ENCODE measurements at regions not wholly inside any gene's neighbourhood (a gene's known extent, or its start where the extent isn't known, plus 50 kb on each side); places are given as distances from the start of the nearest gene placed in this dataset.
"Not testable (repeated sequence)": the region's sequence is repeated elsewhere in the genome, so short reads cannot be mapped to it uniquely, and the experiment has no call there.

DNA sequence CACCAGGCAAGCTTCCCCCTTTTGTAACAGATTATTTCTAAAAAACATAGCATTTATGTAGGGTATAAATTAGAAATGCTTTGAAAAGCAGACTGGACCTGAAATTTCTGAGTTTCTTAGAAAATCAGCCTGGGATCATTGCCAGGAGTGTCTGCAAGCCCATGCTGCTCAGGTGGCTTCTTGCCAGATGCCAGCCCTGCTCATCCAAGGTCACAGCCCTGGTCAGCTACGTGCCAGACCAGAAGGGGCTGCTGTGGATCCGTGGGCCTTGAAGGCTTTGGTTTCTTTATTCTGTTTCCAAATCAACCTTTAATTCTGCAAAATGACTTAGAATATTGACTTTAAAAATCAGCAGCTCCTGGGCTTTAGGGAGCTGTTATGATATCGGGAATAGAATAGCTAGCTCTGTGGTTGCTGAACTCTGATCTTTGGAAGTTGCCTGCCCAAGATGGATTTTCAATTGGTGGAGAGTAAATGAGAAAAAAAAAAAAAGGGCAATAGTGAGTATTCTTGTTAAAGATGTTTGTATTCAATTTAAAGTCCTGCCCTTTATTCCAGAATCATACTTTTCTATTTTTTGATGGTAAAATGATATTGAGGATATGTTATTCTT, 370.1 kb upstream of the ONECUT1 start:
- Mint-ChIP-seq H3K27ac (no peak overlapping the region), H3K4me3 (no peak overlapping the region), H3K4me1 (no peaks in the 10 kb centered on the region), H3K27me3 (no peaks in the 10 kb centered on the region), H3K36me3 (ENCODE audit: low read depth) (no peaks in the 10 kb centered on the region)
- H3K9me3 ChIP-seq (ENCODE audit: control insufficient read depth, low read length, poor library complexity, severe bottlenecking) = no peaks in the 10 kb centered on the region
- no peak for ATAC-seq
- no peak for DNase-seq

DNA sequence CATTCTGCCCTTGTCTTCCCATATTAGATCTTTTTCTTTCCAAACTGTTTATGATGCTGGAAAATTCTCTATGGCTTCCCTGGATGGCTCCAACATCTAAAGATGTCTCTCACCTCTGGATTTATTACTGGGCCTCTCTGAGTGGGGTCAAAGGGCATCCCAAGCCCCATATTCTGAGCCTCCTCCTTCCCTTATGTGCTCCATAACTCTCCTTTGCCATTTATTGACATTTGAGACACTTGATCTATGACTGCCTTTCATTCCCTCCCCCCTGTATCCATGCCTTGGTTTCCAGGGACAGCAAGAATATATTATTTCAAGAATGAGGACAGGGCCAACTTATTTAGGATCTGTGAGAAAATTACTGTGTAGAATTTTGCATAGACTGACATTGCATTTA, 369.3 kb upstream of the ONECUT1 start:
- H3K36me3 Mint-ChIP-seq (ENCODE audit: low read depth) = no peaks in the 10 kb centered on the region
- no peaks in the 10 kb centered on the region for H3K27me3 Mint-ChIP-seq
- no peak for ATAC-seq
- DNase-seq = no peak
- H3K9me3 ChIP-seq (ENCODE audit: control insufficient read depth, low read length, poor library complexity, severe bottlenecking) = no peaks in the 10 kb centered on the region
- H3K27ac Mint-ChIP-seq = no peak overlapping the region
- no peaks in the 10 kb centered on the region for H3K4me1 Mint-ChIP-seq
- H3K4me3 Mint-ChIP-seq = no peak overlapping the region

DNA sequence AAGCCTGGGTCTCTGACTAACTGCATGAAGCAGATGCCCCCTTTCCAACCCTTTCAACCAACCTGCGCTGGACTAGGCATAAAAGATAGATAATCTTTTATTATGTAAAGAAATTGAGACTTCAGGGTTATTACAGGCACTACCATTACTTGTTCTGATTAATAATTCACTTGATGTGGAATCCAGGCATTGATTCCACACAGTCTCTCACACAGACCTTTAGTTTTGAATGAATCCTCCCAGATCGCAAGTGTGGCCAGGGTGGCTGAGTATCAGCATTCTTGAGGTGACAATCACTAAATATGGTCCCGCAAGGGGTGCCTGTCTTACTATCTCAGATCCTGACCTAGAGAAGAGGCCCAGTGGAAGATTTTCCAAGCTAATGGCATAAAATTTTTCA, 368.9 kb upstream of the ONECUT1 start:
- DNase-seq = no peak
- H3K27ac Mint-ChIP-seq = no peak overlapping the region
- ATAC-seq = no peak

DNA sequence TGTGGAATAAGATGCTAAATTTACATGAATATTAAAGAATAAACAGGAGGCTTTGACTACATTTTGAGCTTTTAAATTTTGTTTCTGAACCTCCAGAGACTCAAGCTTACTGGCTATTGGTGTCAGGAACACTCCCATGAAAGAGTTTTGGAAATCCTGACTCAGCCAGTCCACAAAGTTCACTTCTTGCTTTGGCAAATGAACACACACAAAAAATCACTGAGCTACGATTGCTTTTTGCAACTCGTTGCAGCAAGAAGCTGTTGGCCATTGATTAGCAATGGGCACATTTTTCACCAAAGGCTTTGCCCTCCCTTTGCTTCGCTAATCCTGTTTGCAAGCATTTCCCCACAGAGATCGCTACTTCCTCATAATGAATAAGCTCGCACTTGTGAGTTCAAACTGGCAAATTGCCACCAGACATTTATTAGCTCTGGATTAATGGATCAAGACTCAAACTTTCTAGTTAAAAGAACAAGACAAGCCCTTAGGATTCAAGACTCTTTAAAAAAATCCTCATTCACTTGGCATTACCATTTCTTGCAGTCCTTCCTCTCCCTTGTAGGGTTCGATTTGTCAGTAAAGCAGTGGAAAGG, 343.2 kb upstream of the ONECUT1 start:
- no peaks in the 10 kb centered on the region for H3K9me3 ChIP-seq (ENCODE audit: control insufficient read depth, low read length, poor library complexity, severe bottlenecking)
- no peak overlapping the region for H3K4me3 Mint-ChIP-seq
- no peaks in the 10 kb centered on the region for H3K4me1 Mint-ChIP-seq
- no peak overlapping the region for H3K27ac Mint-ChIP-seq
- DNase-seq = no peak
- no peaks in the 10 kb centered on the region for H3K27me3 Mint-ChIP-seq
- ATAC-seq = no peak
- no peaks in the 10 kb centered on the region for H3K36me3 Mint-ChIP-seq (ENCODE audit: low read depth)

More for the DNA sequence above, 368.9 kb upstream of the ONECUT1 start:
- Mint-ChIP-seq H3K4me1 (no peaks in the 10 kb centered on the region), H3K36me3 (ENCODE audit: low read depth) (no peaks in the 10 kb centered on the region), H3K4me3 (no peak overlapping the region), H3K27me3 (no peaks in the 10 kb centered on the region)
- H3K9me3 ChIP-seq (ENCODE audit: control insufficient read depth, low read length, poor library complexity, severe bottlenecking) = no peaks in the 10 kb centered on the region

DNA sequence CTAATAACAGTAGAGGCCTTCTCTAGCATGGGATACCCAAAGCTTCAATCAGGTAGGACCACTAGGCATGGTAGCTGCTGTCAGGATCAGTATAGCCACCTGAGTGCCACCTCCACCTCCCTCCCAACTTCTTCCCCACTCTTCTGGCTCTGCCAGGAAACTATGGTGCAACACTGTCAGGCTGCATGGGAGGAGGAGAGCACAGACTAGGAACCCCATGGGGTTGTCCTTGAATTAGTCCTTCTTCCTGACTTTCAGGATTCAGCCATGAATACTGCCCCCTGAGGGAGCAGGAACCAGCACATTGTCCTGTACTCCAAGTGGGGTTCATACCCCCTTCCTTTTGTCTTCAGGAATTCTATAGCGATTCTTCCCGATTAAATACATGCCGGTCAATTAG, 340.8 kb upstream of the ONECUT1 start:
- DNase-seq (no peak), ATAC-seq (no peak)
- H3K27ac Mint-ChIP-seq = no peak overlapping the region
- no peaks in the 10 kb centered on the region for H3K9me3 ChIP-seq (ENCODE audit: control insufficient read depth, low read length, poor library complexity, severe bottlenecking)
- H3K36me3 Mint-ChIP-seq (ENCODE audit: low read depth) = no peaks in the 10 kb centered on the region
- H3K4me1 Mint-ChIP-seq = no peaks in the 10 kb centered on the region
- H3K27me3 Mint-ChIP-seq = peaks cover 3% of the 10 kb centered on the region
- H3K4me3 Mint-ChIP-seq = no peak overlapping the region

DNA sequence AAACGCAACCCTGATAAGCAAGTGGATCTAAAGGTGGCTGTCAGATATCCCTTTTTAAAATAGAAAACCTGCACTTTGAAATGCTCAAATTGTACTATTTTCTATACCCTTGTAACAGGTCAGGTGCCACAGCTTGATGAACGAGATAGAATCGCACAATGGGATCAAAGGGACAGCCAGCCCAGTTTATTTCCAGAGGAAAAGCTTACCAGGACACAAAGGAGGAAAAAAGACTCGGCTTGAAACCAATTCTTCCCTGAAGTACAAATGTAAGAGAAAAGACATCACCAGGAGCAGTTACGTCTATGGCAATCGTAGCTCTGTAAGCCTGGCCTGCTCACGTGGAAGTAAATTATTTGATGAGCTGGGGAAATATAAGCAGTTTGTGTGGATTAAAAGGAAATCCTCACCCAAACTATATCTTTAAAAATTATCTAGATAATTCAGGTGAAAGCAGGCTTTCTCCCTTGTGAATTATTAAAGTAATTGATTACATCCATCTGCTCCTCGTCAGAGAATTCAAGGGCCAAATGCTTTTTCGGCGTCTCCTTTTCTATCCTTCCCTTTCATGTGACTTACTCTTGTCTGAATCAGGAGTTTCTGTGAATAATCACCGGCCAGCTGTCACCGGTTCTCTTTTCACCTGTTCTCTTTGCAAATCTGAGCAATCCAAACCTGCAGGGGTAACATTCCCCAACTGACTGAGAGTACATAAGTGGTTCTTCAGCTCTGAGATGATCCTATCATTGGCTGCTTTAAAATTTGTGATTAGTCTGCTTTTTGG, 339.2 kb upstream of the ONECUT1 start:
- H3K27me3 Mint-ChIP-seq = peaks cover 5% of the 10 kb centered on the region
- no peak overlapping the region for H3K4me3 Mint-ChIP-seq
- DNase-seq (no peak), ATAC-seq (no peak)
- no peaks in the 10 kb centered on the region for H3K36me3 Mint-ChIP-seq (ENCODE audit: low read depth)
- H3K4me1 Mint-ChIP-seq = no peaks in the 10 kb centered on the region
- H3K27ac Mint-ChIP-seq = no peak overlapping the region
- H3K9me3 ChIP-seq (ENCODE audit: control insufficient read depth, low read length, poor library complexity, severe bottlenecking) = no peaks in the 10 kb centered on the region

DNA sequence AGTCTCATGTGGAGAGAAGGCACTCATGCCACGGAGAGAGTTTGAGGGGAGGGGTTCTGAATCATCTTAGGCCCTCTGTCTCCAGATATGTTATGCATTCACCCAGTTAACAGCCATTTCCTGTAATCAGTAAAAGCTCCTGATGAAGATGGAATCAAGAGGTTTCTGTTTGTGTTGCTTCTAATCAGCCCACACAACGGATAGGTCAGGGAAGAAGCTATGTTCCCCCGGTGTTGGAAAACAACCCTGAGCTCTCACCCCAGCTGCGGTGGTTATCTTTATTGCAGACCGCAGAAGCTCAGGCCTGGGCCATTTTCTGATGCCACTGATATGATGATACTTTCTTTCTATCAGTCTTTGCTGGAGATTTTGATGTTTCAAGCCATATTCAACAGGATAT, 338.5 kb upstream of the ONECUT1 start:
- H3K4me3 Mint-ChIP-seq = no peak overlapping the region
- DNase-seq (no peak), ATAC-seq (no peak)
- H3K9me3 ChIP-seq (ENCODE audit: control insufficient read depth, low read length, poor library complexity, severe bottlenecking) = no peaks in the 10 kb centered on the region
- peaks cover 5% of the 10 kb centered on the region for H3K27me3 Mint-ChIP-seq
- no peaks in the 10 kb centered on the region for H3K36me3 Mint-ChIP-seq (ENCODE audit: low read depth)
- no peak overlapping the region for H3K27ac Mint-ChIP-seq
- no peaks in the 10 kb centered on the region for H3K4me1 Mint-ChIP-seq

DNA sequence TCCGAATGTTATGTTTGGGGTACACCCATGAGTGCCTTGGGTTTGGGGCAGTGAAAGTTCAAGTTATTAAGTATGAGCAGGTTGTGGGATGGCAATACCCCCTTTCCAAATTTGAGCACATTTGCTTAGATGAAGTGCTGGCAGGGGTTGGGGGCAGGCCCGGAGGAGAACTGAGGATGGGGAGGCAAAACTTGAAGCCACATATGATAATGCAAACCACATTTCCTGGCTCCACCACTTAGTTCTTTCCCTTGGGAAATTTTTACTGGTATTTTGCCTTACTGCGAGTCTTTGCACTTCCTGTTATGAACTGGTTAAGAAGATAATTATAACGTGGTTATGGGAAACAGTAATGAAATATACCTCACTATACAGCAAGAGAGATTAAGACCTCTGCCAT, 336.0 kb upstream of the ONECUT1 start:
- peaks cover 3% of the 10 kb centered on the region for H3K9me3 ChIP-seq (ENCODE audit: control insufficient read depth, low read length, poor library complexity, severe bottlenecking)
- Mint-ChIP-seq H3K4me1 (no peaks in the 10 kb centered on the region), H3K36me3 (ENCODE audit: low read depth) (no peaks in the 10 kb centered on the region), H3K4me3 (no peak overlapping the region), H3K27me3 (peaks cover 5% of the 10 kb centered on the region), H3K27ac (no peak overlapping the region)
- ATAC-seq (no peak), DNase-seq (no peak)

DNA sequence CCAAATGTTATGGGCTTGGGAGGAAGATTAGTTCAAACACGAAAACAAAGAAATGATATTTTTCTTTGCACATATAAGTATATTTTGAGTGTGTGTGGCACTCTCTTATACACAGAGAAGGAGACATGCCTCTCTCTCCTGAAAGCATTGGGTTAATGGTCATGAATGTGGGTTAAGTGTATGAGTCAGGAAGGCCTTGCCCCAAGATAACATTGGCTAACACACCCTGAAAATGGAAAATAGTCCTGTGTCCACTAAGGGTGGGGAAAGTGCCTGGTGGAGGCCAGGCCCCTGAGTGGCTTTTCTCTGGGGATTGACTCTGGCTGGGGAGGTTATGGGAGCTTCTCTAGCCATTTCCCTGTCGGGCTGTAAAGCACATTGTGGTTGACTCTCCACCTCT, 332.7 kb upstream of the ONECUT1 start:
- H3K4me1 Mint-ChIP-seq = no peaks in the 10 kb centered on the region
- H3K27ac Mint-ChIP-seq = no peak overlapping the region
- no peak overlapping the region for H3K4me3 Mint-ChIP-seq
- no peaks in the 10 kb centered on the region for H3K36me3 Mint-ChIP-seq (ENCODE audit: low read depth)
- peaks cover 3% of the 10 kb centered on the region for H3K9me3 ChIP-seq (ENCODE audit: control insufficient read depth, low read length, poor library complexity, severe bottlenecking)
- ATAC-seq (no peak), DNase-seq (no peak)
- peaks cover 5% of the 10 kb centered on the region for H3K27me3 Mint-ChIP-seq

DNA sequence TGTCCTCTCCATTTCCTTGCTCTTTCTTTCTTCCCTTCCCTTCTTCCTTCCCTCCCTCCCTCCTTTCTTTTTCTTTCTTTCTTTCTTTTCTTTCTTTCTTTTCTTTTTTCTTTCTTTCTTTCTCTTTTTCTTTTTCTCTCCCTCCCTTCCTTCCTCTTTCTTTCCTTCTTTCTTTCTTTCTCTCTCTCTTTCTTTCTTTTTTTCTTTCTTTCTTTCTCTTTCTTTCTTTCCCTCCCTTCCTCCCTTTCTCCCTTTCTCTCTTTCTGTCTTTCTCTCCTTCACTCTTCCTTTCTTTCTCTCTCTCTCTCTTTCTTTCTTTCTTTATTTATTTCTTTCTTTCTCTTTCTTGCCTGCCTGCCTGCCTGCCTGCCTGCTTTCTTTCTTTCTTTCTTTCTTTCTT, 326.8 kb upstream of the ONECUT1 start:
- H3K4me3 Mint-ChIP-seq; H3K27me3 Mint-ChIP-seq; H3K9me3 ChIP-seq (ENCODE audit: control insufficient read depth, low read length, poor library complexity, severe bottlenecking); ATAC-seq; H3K36me3 Mint-ChIP-seq (ENCODE audit: low read depth); H3K27ac Mint-ChIP-seq; DNase-seq; H3K4me1 Mint-ChIP-seq: not testable (repeated sequence)

DNA sequence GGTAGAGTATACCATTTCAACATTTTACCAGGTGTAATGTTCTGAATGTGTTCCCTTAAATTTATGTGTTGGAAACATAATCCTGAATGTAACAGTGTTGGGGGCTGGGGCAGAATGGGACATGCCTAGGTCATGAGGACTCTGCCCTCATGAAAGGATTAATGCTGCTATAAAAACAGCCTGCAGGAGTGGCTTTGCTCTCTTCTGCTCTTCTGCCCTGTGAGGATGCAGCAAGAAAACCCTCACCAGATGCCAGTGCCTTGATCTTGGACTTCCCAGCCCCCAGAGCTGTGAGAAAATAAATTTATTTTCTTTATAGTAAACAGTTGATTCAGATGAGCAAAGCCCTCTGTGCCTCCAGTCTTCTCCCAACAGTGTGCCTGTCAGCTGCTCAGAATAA, 326.0 kb upstream of the ONECUT1 start:
- no peak for ATAC-seq
- Mint-ChIP-seq H3K36me3 (ENCODE audit: low read depth) (no peaks in the 10 kb centered on the region), H3K4me1 (no peaks in the 10 kb centered on the region), H3K27ac (no peak overlapping the region), H3K4me3 (no peak overlapping the region), H3K27me3 (peaks cover 6% of the 10 kb centered on the region)
- no peak for DNase-seq
- no peaks in the 10 kb centered on the region for H3K9me3 ChIP-seq (ENCODE audit: control insufficient read depth, low read length, poor library complexity, severe bottlenecking)

DNA sequence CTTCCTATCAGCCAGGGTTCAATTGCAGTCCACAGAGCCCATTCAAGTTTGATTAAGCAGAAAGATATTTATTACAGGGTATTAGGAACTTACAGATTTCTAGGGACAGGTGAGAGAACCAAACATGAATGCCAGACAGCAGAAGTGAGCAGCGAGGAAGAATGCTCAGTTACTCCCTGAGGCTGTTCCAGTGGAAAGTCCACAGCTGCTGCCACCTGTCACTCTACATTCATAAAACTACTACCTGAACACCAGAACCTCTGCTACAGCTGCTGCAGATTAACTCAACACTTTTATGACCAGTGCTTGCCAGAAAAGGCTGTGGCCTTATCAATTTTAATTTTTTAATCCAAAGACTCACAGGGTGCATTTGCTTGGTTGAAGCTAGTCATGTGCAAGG, 325.4 kb upstream of the ONECUT1 start:
- Mint-ChIP-seq H3K4me3 (no peak overlapping the region), H3K27me3 (peaks cover 8% of the 10 kb centered on the region), H3K4me1 (no peaks in the 10 kb centered on the region), H3K36me3 (ENCODE audit: low read depth) (no peaks in the 10 kb centered on the region), H3K27ac (no peak overlapping the region)
- DNase-seq (no peak), ATAC-seq (no peak)
- H3K9me3 ChIP-seq (ENCODE audit: control insufficient read depth, low read length, poor library complexity, severe bottlenecking) = no peaks in the 10 kb centered on the region

DNA sequence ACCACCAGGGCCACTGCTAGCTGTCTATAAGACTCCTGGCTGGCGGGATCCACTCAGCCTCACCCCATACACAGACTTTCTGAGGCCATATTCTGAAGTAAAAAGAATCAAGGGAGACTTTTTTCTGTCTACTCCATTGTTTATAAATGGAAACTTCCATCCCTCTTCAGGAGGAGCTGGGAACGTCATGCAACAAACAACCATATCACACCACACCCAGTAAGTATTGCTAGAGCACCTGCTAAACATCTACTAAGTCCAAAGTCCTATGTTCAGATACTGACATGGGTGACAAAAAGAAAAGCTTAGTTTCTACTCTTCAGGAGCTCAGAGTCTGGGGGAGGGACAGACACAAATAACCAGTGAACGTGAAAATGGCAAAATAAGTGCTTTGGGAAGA, 324.8 kb upstream of the ONECUT1 start:
- Mint-ChIP-seq H3K36me3 (ENCODE audit: low read depth) (no peaks in the 10 kb centered on the region), H3K4me3 (no peak overlapping the region), H3K4me1 (no peaks in the 10 kb centered on the region), H3K27me3 (peaks cover 12% of the 10 kb centered on the region), H3K27ac (no peak overlapping the region)
- no peaks in the 10 kb centered on the region for H3K9me3 ChIP-seq (ENCODE audit: control insufficient read depth, low read length, poor library complexity, severe bottlenecking)
- ATAC-seq = no peak
- DNase-seq = no peak

DNA sequence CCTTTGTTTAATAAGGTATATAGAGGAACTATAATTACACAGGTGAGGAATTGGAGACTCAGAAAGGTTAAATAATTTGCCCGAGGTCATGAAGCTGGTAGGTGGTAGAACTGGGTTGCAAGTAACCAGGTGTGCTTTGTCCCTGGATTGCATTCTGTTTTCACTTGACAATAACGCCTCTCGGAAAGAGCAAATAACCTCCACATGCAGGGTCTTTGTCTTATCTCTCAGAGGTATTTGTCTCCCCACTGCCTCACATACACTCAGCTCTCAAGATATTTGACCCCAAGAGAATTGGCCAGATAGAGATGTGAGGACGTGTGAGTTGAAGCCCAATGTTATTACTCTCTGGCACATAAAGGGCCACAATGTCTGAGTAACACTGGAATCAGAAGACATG, 320.9 kb upstream of the ONECUT1 start:
- Mint-ChIP-seq H3K27me3 (peaks cover 12% of the 10 kb centered on the region), H3K27ac (no peak overlapping the region)

More for the DNA sequence above, 320.9 kb upstream of the ONECUT1 start:
- Mint-ChIP-seq H3K4me3 (no peak overlapping the region), H3K4me1 (no peaks in the 10 kb centered on the region), H3K36me3 (ENCODE audit: low read depth) (no peaks in the 10 kb centered on the region)
- H3K9me3 ChIP-seq (ENCODE audit: control insufficient read depth, low read length, poor library complexity, severe bottlenecking) = no peaks in the 10 kb centered on the region
- ATAC-seq (no peak), DNase-seq (no peak)

All from T-helper 17 cell (primary cell).